DOHH2 (cell line): ENCODE measurements at regions not wholly inside any gene's neighbourhood (a gene's known extent, or its start where the extent isn't known, plus 50 kb on each side); places are given as distances from the start of the nearest gene placed in this dataset.

ENCODE experiments used
- H3F3A ChIP-seq: fragments of 200-600 bp; sonication (generic), shearing (Covaris generic); 2 replicates; pipeline ENCODE4 v1.6.0; 2016; ENCODE audit warnings: antibody characterized with exemption, mild to moderate bottlenecking; ENCODE audit not compliant: control insufficient read depth, insufficient read depth
- H3K27ac ChIP-seq: fragments of 200-600 bp; sonication (generic); 2 replicates; pipeline ENCODE4 v1.5.1; 2014; ENCODE audit warnings: low read depth, mild to moderate bottlenecking, low read length, moderate library complexity
- H3K27me3 ChIP-seq: fragments of 200-600 bp; sonication (generic); 2 replicates; pipeline ENCODE4 v1.6.1; 2014; ENCODE audit warnings: mild to moderate bottlenecking, low read length, mixed read lengths; ENCODE audit not compliant: control insufficient read depth
- H3K36me3 ChIP-seq: fragments of 200-600 bp; sonication (generic); 2 replicates; pipeline ENCODE4 v1.6.1; 2014; ENCODE audit warnings: mild to moderate bottlenecking, low read length, moderate library complexity, mixed read lengths; ENCODE audit not compliant: control insufficient read depth
- H3K4me1 ChIP-seq: fragments of 200-600 bp; sonication (generic); 2 replicates; pipeline ENCODE4 v1.6.1; 2014; ENCODE audit warnings: mild to moderate bottlenecking, low read length, mixed read lengths; ENCODE audit not compliant: control insufficient read depth
- H3K4me2 ChIP-seq: fragments of 200-600 bp; sonication (generic); 2 replicates; pipeline ENCODE4 v1.6.0; 2014; ENCODE audit warnings: mild to moderate bottlenecking, low read length, moderate library complexity
- H3K4me3 ChIP-seq: fragments of 200-600 bp; sonication (generic); 2 replicates; pipeline ENCODE4 v1.5.1; 2014; ENCODE audit warnings: mild to moderate bottlenecking, low read length, mixed read lengths
- H3K79me2 ChIP-seq: fragments of 200-600 bp; sonication (generic); 2 replicates; pipeline ENCODE4 v1.6.1; 2014; ENCODE audit warnings: mild to moderate bottlenecking, low read length, mixed read lengths; ENCODE audit not compliant: control insufficient read depth
- H3K9me2 ChIP-seq: fragments of 200-600 bp; sonication (generic); replicated peaks from 2 replicates; pipeline ENCODE4 v1.6.1; 2014; ENCODE audit warnings: mild to moderate bottlenecking, low read length, mixed read lengths; ENCODE audit not compliant: control insufficient read depth
- H3K9me3 ChIP-seq: fragments of 200-600 bp; sonication (generic); 2 replicates; pipeline ENCODE4 v1.6.1; 2014; ENCODE audit warnings: antibody characterized with exemption, low read length, mixed read lengths; ENCODE audit not compliant: control insufficient read depth, insufficient read depth
- H4K20me1 ChIP-seq: fragments of 200-600 bp; sonication (generic); 2 replicates; pipeline ENCODE4 v1.6.0; 2014; ENCODE audit warnings: low read depth, mild to moderate bottlenecking, antibody characterized with exemption, low read length, moderate library complexity; ENCODE audit not compliant: control insufficient read depth, insufficient read depth
- EZH2phosphoT487 ChIP-seq: fragments of 200-600 bp; sonication (generic); IDR thresholded peaks from 2 replicates; pipeline ENCODE4 v1.6.1; 2017; ENCODE audit warnings: borderline replicate concordance, mild to moderate bottlenecking, antibody characterized with exemption, low read length, moderate library complexity, mixed read lengths
- TF ChIP-seq, protein P1 (sequence below): fragments of 200-600 bp; sonication (generic); IDR thresholded peaks from one replicate; pipeline ENCODE4 v1.5.1; 2014; ENCODE audit warnings: antibody characterized with exemption, mild to moderate bottlenecking, low read depth, low read length; ENCODE audit not compliant: poor library complexity, severe bottlenecking

DNA sequence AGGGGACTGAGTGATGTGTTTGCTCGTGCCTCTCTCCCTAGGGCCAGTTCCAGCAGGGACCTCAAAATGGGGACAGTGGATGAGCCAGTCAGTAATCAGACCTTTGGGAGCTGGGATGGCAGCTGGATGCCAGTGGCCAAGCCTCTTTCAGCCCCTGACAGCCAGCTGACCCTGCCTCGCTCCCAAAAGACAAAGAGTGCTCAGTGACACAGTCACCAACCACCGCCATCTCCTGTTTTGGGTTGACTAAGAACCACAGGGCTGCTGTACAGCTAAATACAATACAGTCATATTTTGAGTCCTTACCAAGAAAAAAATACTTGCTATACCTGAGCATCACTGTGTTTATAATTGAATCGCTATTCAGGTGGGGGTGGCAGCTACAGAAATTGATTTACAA, 75.7 kb downstream of the POU3F3 start:
- TF ChIP-seq, protein P1, sequence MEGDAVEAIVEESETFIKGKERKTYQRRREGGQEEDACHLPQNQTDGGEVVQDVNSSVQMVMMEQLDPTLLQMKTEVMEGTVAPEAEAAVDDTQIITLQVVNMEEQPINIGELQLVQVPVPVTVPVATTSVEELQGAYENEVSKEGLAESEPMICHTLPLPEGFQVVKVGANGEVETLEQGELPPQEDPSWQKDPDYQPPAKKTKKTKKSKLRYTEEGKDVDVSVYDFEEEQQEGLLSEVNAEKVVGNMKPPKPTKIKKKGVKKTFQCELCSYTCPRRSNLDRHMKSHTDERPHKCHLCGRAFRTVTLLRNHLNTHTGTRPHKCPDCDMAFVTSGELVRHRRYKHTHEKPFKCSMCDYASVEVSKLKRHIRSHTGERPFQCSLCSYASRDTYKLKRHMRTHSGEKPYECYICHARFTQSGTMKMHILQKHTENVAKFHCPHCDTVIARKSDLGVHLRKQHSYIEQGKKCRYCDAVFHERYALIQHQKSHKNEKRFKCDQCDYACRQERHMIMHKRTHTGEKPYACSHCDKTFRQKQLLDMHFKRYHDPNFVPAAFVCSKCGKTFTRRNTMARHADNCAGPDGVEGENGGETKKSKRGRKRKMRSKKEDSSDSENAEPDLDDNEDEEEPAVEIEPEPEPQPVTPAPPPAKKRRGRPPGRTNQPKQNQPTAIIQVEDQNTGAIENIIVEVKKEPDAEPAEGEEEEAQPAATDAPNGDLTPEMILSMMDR = no peak
- no peak for TF ChIP-seq EZH2phosphoT487
- H3K27me3 ChIP-seq = peaks cover 7% of the 10 kb centered on the region

DNA sequence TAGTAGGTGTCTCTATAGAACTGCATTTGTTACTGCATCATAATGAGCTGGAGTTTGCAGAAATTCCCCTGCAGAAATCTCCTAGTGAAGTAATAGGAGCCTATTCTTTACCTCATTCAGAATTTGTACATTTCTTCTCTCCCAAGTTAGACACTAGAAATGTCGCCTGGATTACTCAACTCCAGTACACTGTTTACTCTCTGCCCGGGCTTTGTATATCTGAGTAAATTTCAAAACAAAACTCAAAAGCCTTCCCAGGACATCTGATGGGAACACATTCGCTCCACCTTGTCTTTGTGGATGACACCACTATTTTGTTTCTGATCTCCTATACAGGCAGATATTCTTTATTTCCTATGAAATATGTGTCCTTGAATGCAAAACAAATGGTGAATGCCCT, 76.8 kb downstream of the POU3F3 start:
- Histone ChIP-seq H3K4me2 (no peak overlapping the region), H3K4me3 (no peak overlapping the region), H3K79me2 (no peaks in the 10 kb centered on the region), H3K27me3 (peaks cover 7% of the 10 kb centered on the region), H3K4me1 (no peaks in the 10 kb centered on the region), H3K9me2 (no peaks in the 10 kb centered on the region), H3F3A (no peaks in the 10 kb centered on the region), H3K36me3 (no peaks in the 10 kb centered on the region), H4K20me1 (no peaks in the 10 kb centered on the region), H3K27ac (no peak overlapping the region), H3K9me3 (no peaks in the 10 kb centered on the region)
- TF ChIP-seq, protein P1 = no peak

More for the DNA sequence above, 75.7 kb downstream of the POU3F3 start:
- Histone ChIP-seq H3K4me1 (no peaks in the 10 kb centered on the region), H3K27ac (no peak overlapping the region), H3K9me3 (no peaks in the 10 kb centered on the region), H3K79me2 (no peaks in the 10 kb centered on the region), H3K4me3 (no peak overlapping the region), H3K4me2 (no peak overlapping the region), H3K36me3 (no peaks in the 10 kb centered on the region), H3K9me2 (no peaks in the 10 kb centered on the region), H3F3A (no peaks in the 10 kb centered on the region), H4K20me1 (no peaks in the 10 kb centered on the region)

DNA sequence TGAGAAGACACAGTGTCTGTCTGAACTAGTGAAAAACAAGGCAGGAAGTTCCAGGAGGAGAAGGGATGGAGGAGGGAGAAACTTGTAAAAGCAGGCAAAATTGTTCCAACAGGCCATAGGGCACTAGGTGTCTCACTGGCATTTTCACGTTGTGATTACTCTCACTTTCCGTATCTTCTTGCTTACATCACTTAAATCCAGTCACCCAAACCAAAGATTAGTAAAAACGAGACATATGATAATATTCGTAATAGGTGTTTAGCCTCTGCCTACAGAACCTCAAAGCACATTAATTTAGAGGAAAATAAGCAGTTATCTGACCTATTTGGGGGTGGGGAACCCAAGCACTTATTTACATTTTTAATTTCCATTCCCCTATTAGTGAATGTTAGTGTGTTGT, 78.3 kb downstream of the POU3F3 start:
- Histone ChIP-seq H4K20me1 (no peaks in the 10 kb centered on the region), H3K4me2 (no peak overlapping the region), H3K27ac (no peak overlapping the region), H3K9me2 (no peaks in the 10 kb centered on the region), H3K79me2 (no peaks in the 10 kb centered on the region), H3K27me3 (peaks cover 7% of the 10 kb centered on the region), H3K4me3 (no peak overlapping the region), H3K36me3 (no peaks in the 10 kb centered on the region), H3K9me3 (no peaks in the 10 kb centered on the region), H3K4me1 (no peaks in the 10 kb centered on the region), H3F3A (no peaks in the 10 kb centered on the region)
- TF ChIP-seq, protein P1 = no peak
- TF ChIP-seq EZH2phosphoT487 = no peak
